DOHH2 (cell line): ENCODE measurements at regions not wholly inside any gene's neighbourhood (a gene's known extent, or its start where the extent isn't known, plus 50 kb on each side); places are given as distances from the start of the nearest gene placed in this dataset.

ENCODE experiments used
- H3F3A ChIP-seq: fragments of 200-600 bp; sonication (generic), shearing (Covaris generic); 2 replicates; pipeline ENCODE4 v1.6.0; 2016; ENCODE audit warnings: antibody characterized with exemption, mild to moderate bottlenecking; ENCODE audit not compliant: control insufficient read depth, insufficient read depth
- H3K27ac ChIP-seq: fragments of 200-600 bp; sonication (generic); 2 replicates; pipeline ENCODE4 v1.5.1; 2014; ENCODE audit warnings: low read depth, mild to moderate bottlenecking, low read length, moderate library complexity
- H3K27me3 ChIP-seq: fragments of 200-600 bp; sonication (generic); 2 replicates; pipeline ENCODE4 v1.6.1; 2014; ENCODE audit warnings: mild to moderate bottlenecking, low read length, mixed read lengths; ENCODE audit not compliant: control insufficient read depth
- H3K36me3 ChIP-seq: fragments of 200-600 bp; sonication (generic); 2 replicates; pipeline ENCODE4 v1.6.1; 2014; ENCODE audit warnings: mild to moderate bottlenecking, low read length, moderate library complexity, mixed read lengths; ENCODE audit not compliant: control insufficient read depth
- H3K4me1 ChIP-seq: fragments of 200-600 bp; sonication (generic); 2 replicates; pipeline ENCODE4 v1.6.1; 2014; ENCODE audit warnings: mild to moderate bottlenecking, low read length, mixed read lengths; ENCODE audit not compliant: control insufficient read depth
- H3K4me2 ChIP-seq: fragments of 200-600 bp; sonication (generic); 2 replicates; pipeline ENCODE4 v1.6.0; 2014; ENCODE audit warnings: mild to moderate bottlenecking, low read length, moderate library complexity
- H3K4me3 ChIP-seq: fragments of 200-600 bp; sonication (generic); 2 replicates; pipeline ENCODE4 v1.5.1; 2014; ENCODE audit warnings: mild to moderate bottlenecking, low read length, mixed read lengths
- H3K79me2 ChIP-seq: fragments of 200-600 bp; sonication (generic); 2 replicates; pipeline ENCODE4 v1.6.1; 2014; ENCODE audit warnings: mild to moderate bottlenecking, low read length, mixed read lengths; ENCODE audit not compliant: control insufficient read depth
- H3K9me2 ChIP-seq: fragments of 200-600 bp; sonication (generic); replicated peaks from 2 replicates; pipeline ENCODE4 v1.6.1; 2014; ENCODE audit warnings: mild to moderate bottlenecking, low read length, mixed read lengths; ENCODE audit not compliant: control insufficient read depth
- H3K9me3 ChIP-seq: fragments of 200-600 bp; sonication (generic); 2 replicates; pipeline ENCODE4 v1.6.1; 2014; ENCODE audit warnings: antibody characterized with exemption, low read length, mixed read lengths; ENCODE audit not compliant: control insufficient read depth, insufficient read depth
- H4K20me1 ChIP-seq: fragments of 200-600 bp; sonication (generic); 2 replicates; pipeline ENCODE4 v1.6.0; 2014; ENCODE audit warnings: low read depth, mild to moderate bottlenecking, antibody characterized with exemption, low read length, moderate library complexity; ENCODE audit not compliant: control insufficient read depth, insufficient read depth
- EZH2phosphoT487 ChIP-seq: fragments of 200-600 bp; sonication (generic); IDR thresholded peaks from 2 replicates; pipeline ENCODE4 v1.6.1; 2017; ENCODE audit warnings: borderline replicate concordance, mild to moderate bottlenecking, antibody characterized with exemption, low read length, moderate library complexity, mixed read lengths
- TF ChIP-seq, protein P1 (sequence below): fragments of 200-600 bp; sonication (generic); IDR thresholded peaks from one replicate; pipeline ENCODE4 v1.5.1; 2014; ENCODE audit warnings: antibody characterized with exemption, mild to moderate bottlenecking, low read depth, low read length; ENCODE audit not compliant: poor library complexity, severe bottlenecking

DNA sequence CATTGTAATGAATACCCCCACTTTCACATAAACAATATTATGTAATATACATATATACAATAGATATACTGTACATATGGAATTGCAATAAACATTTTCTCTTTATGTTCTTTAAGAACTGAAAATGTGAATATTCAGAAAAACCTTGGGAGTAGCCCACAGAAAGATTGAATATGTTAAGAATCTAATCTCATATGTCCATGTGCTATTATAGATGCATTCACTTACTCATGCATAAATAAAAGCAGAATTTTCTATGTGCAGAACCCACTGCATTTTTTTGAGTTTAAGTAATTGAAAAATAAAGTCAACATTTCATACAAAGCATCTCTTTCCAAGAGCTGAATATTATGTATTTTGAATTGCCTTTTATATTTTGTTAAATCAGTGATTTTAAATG is 902.3 kb downstream of the PCDH19 start:
- Histone ChIP-seq H3K4me1 (no peaks in the 10 kb centered on the region), H3K79me2 (no peaks in the 10 kb centered on the region), H3K9me2 (no peaks in the 10 kb centered on the region), H3K9me3 (no peaks in the 10 kb centered on the region), H3K4me3 (no peak overlapping the region), H3K27me3 (no peaks in the 10 kb centered on the region), H3F3A (no peaks in the 10 kb centered on the region), H4K20me1 (no peaks in the 10 kb centered on the region), H3K36me3 (no peaks in the 10 kb centered on the region), H3K27ac (no peak overlapping the region), H3K4me2 (no peak overlapping the region)
- TF ChIP-seq, protein P1, sequence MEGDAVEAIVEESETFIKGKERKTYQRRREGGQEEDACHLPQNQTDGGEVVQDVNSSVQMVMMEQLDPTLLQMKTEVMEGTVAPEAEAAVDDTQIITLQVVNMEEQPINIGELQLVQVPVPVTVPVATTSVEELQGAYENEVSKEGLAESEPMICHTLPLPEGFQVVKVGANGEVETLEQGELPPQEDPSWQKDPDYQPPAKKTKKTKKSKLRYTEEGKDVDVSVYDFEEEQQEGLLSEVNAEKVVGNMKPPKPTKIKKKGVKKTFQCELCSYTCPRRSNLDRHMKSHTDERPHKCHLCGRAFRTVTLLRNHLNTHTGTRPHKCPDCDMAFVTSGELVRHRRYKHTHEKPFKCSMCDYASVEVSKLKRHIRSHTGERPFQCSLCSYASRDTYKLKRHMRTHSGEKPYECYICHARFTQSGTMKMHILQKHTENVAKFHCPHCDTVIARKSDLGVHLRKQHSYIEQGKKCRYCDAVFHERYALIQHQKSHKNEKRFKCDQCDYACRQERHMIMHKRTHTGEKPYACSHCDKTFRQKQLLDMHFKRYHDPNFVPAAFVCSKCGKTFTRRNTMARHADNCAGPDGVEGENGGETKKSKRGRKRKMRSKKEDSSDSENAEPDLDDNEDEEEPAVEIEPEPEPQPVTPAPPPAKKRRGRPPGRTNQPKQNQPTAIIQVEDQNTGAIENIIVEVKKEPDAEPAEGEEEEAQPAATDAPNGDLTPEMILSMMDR = no peak

DNA sequence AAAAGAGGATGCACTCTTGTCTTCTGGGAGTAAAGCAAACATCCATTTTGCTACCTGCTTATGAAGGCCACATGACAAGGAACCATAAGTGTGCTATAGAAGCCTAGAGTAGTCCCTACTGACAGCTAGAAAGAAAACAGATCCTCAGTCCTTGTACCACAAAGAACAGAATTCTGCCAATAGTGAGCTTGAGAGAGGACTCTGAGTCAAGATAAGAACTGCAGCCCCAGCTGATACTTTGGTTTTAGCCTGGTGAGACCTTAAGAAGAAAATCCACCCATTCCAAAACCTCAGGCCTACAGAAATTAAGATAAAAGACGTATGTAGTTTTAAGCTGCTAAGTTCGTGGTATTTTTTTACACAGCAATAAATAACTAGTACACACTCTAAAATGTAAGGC is 914.6 kb downstream of the PCDH19 start:
- Histone ChIP-seq H3K4me1 (no peaks in the 10 kb centered on the region), H3K79me2 (no peaks in the 10 kb centered on the region), H4K20me1 (no peaks in the 10 kb centered on the region), H3K27ac (no peak overlapping the region), H3K4me2 (no peak overlapping the region), H3K9me2 (no peaks in the 10 kb centered on the region), H3K9me3 (no peaks in the 10 kb centered on the region), H3K36me3 (no peaks in the 10 kb centered on the region), H3K4me3 (no peak overlapping the region), H3K27me3 (no peaks in the 10 kb centered on the region), H3F3A (no peaks in the 10 kb centered on the region)
- no peak for TF ChIP-seq EZH2phosphoT487
- TF ChIP-seq, protein P1 = no peak

- TF ChIP-seq, protein P1 = no peak
- TF ChIP-seq EZH2phosphoT487 = no peak
- Histone ChIP-seq H3K4me1 (no peaks in the 10 kb centered on the region), H3K27ac (no peak overlapping the region), H4K20me1 (no peaks in the 10 kb centered on the region), H3K27me3 (no peaks in the 10 kb centered on the region), H3K9me3 (no peaks in the 10 kb centered on the region), H3F3A (no peaks in the 10 kb centered on the region), H3K79me2 (no peaks in the 10 kb centered on the region), H3K4me3 (no peak overlapping the region), H3K36me3 (no peaks in the 10 kb centered on the region), H3K4me2 (no peak overlapping the region), H3K9me2 (no peaks in the 10 kb centered on the region)
Measured at GRCh38 chrX:99494668-99495067, 915.4 kb downstream of the PCDH19 start.

DNA sequence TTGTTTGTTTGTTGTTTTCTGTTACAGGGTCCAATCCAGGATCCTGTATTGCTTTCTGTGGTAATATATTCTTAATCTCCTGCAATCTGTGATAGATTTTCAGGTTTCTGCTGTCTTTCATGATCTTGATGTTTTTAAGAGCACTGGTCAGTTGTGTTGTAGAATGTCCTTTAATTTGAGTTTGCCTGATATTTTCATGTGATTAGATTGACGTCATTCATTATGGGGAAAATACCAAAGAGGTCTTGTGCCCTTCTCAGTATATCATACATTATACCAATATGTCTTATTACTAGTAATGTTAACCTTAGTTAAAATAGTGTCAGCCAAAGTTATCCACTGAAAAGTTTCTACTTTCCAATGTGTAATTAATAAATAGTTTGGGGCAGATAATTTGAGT is 929.3 kb downstream of the PCDH19 start:
- H3K4me2 ChIP-seq = no peak overlapping the region
- H4K20me1 ChIP-seq = no peaks in the 10 kb centered on the region
- H3K27me3 ChIP-seq = no peaks in the 10 kb centered on the region
- no peaks in the 10 kb centered on the region for H3K9me3 ChIP-seq
- no peaks in the 10 kb centered on the region for H3K4me1 ChIP-seq
- H3F3A ChIP-seq = no peaks in the 10 kb centered on the region
- no peak overlapping the region for H3K27ac ChIP-seq
- H3K9me2 ChIP-seq = no peaks in the 10 kb centered on the region
- H3K36me3 ChIP-seq = no peaks in the 10 kb centered on the region
- no peaks in the 10 kb centered on the region for H3K79me2 ChIP-seq
- H3K4me3 ChIP-seq = no peak overlapping the region
- TF ChIP-seq, protein P1 = no peak
